ENCODE measurements at regions not wholly inside any gene's neighbourhood (a gene's known extent, or its start where the extent isn't known, plus 50 kb on each side); places are given as distances from the start of the nearest gene placed in this dataset.

- H3K4me1 ChIP-seq = no peaks in the 10 kb centered on the region
- no peak for DNase-seq
- H3K27ac ChIP-seq = no peak overlapping the region
- intact Hi-C loops (cut with DNase I) = no loop called here
- no peak for ATAC-seq
- no peak overlapping the region for H3K4me3 ChIP-seq
- H3K36me3 ChIP-seq = no peaks in the 10 kb centered on the region
- TF ChIP-seq CTCF (IDR thresholded peaks at IDR 0.05) = no peak
- H3K27me3 ChIP-seq = no peaks in the 10 kb centered on the region
- no peaks in the 10 kb centered on the region for H3K9me3 ChIP-seq
Measured at GRCh38 chr5:89246864-89247263, 363.9 kb upstream of the MEF2C start.

- H3K4me3 ChIP-seq = no peak overlapping the region
- H3K9me3 ChIP-seq = no peaks in the 10 kb centered on the region
- H3K36me3 ChIP-seq = no peaks in the 10 kb centered on the region
- ATAC-seq (no peak), DNase-seq (no peak)
- H3K27ac ChIP-seq = no peak overlapping the region
- no peaks in the 10 kb centered on the region for H3K27me3 ChIP-seq
- no peak for TF ChIP-seq CTCF (IDR thresholded peaks at IDR 0.05)
- intact Hi-C loops (cut with DNase I) = no loop called here
- H3K4me1 ChIP-seq = no peaks in the 10 kb centered on the region
Measured at GRCh38 chr5:89246252-89246651, 363.3 kb upstream of the MEF2C start.

GRCh38 chr5:89243611-89244010 lies 360.6 kb upstream of the MEF2C start:
- intact Hi-C loops (cut with DNase I) = no loop called here
- Histone ChIP-seq H3K36me3 (no peaks in the 10 kb centered on the region), H3K4me3 (no peak overlapping the region), H3K4me1 (no peaks in the 10 kb centered on the region), H3K27me3 (no peaks in the 10 kb centered on the region), H3K9me3 (no peaks in the 10 kb centered on the region), H3K27ac (no peak overlapping the region)
- no peak for ATAC-seq
- TF ChIP-seq CTCF (IDR thresholded peaks at IDR 0.05) = no peak
- DNase-seq = no peak

- no peak overlapping the region for H3K4me3 ChIP-seq
- no peaks in the 10 kb centered on the region for H3K27me3 ChIP-seq
- H3K36me3 ChIP-seq = no peaks in the 10 kb centered on the region
- intact Hi-C loops (cut with DNase I) = no loop called here
- ATAC-seq (no peak), DNase-seq (no peak)
- H3K4me1 ChIP-seq = no peaks in the 10 kb centered on the region
- H3K9me3 ChIP-seq = no peaks in the 10 kb centered on the region
- TF ChIP-seq CTCF (IDR thresholded peaks at IDR 0.05) = no peak
- no peak overlapping the region for H3K27ac ChIP-seq
Measured at GRCh38 chr5:89241186-89241585, 358.2 kb upstream of the MEF2C start.

GRCh38 chr5:89236900-89237299 lies 353.9 kb upstream of the MEF2C start:
- intact Hi-C loops (cut with DNase I) = no loop called here
- no peak for TF ChIP-seq CTCF (IDR thresholded peaks at IDR 0.05)
- Histone ChIP-seq H3K4me3 (no peak overlapping the region), H3K27ac (no peak overlapping the region), H3K9me3 (no peaks in the 10 kb centered on the region), H3K4me1 (no peaks in the 10 kb centered on the region), H3K27me3 (no peaks in the 10 kb centered on the region), H3K36me3 (no peaks in the 10 kb centered on the region)
- no peak for ATAC-seq
- no peak for DNase-seq

- intact Hi-C loops (cut with DNase I) = no loop called here
- H3K4me1 ChIP-seq = no peaks in the 10 kb centered on the region
- H3K27ac ChIP-seq = no peak overlapping the region
- ATAC-seq (no peak), DNase-seq (no peak)
- no peaks in the 10 kb centered on the region for H3K9me3 ChIP-seq
- no peaks in the 10 kb centered on the region for H3K27me3 ChIP-seq
- TF ChIP-seq CTCF (IDR thresholded peaks at IDR 0.05) = no peak
- H3K4me3 ChIP-seq = no peak overlapping the region
- no peaks in the 10 kb centered on the region for H3K36me3 ChIP-seq
Measured at GRCh38 chr5:89233462-89233861, 350.5 kb upstream of the MEF2C start.
